CD14-positive monocyte (primary cell): ENCODE measurements at regions not wholly inside any gene's neighbourhood (a gene's known extent, or its start where the extent isn't known, plus 50 kb on each side); places are given as distances from the start of the nearest gene placed in this dataset.
A peak's percentile ranks its signal among the peaks of the same experiment; 100 is the strongest.

Experiments
- DNase-seq, 3 donors: peaks; one replicate each; pipeline ENCODE4 v3.0.0-alpha.2; 2011 to 2022
- H2AFZ ChIP-seq: 2 replicates; pipeline ENCODE4 v1.6.0; 2012; ENCODE audit warnings: mild to moderate bottlenecking, low read depth, low read length, inconsistent platforms; ENCODE audit not compliant: insufficient read depth, poor library complexity, severe bottlenecking
- H3K27ac ChIP-seq, 2 donors: 1 replicate in 1 of 2; 2 replicates in 1 of 2; pipeline ENCODE4 v1.5.1; 2012 to 2013; ENCODE audit warnings: low read length in 2 of 2, control low read depth in 1 of 2, inconsistent platforms in 1 of 2, low read depth in 1 of 2, mild to moderate bottlenecking in 1 of 2
- H3K27me3 ChIP-seq, 2 donors: one replicate each; pipeline versions ENCODE4 v1.6.0 to v1.6.1; 2011 to 2013; ENCODE audit warnings: low read length in 2 of 2; ENCODE audit not compliant: control insufficient read depth in 2 of 2, insufficient read depth in 2 of 2
- H3K36me3 ChIP-seq, 2 donors: replicated peaks in 1 of 2; 1 replicate in 1 of 2; 2 replicates in 1 of 2; pipeline versions ENCODE4 v1.5.1 to v1.6.1; 2012 to 2013; ENCODE audit warnings: low read length in 2 of 2, control low read depth in 1 of 2, inconsistent platforms in 1 of 2, mild to moderate bottlenecking in 1 of 2; ENCODE audit not compliant: insufficient read depth in 2 of 2, control insufficient read depth in 1 of 2
- H3K4me1 ChIP-seq, 2 donors: 1 replicate in 1 of 2; 2 replicates in 1 of 2; pipeline versions ENCODE4 v1.5.1 to v1.6.1; 2012 to 2013; ENCODE audit warnings: low read length in 2 of 2, control low read depth in 1 of 2, inconsistent platforms in 1 of 2, mild to moderate bottlenecking in 1 of 2, moderate library complexity in 1 of 2; ENCODE audit not compliant: insufficient read depth in 2 of 2, control insufficient read depth in 1 of 2
- H3K4me2 ChIP-seq: replicated peaks from 2 replicates; pipeline ENCODE3; 2012; ENCODE audit warnings: low read length, moderate library complexity, mild to moderate bottlenecking; ENCODE audit not compliant: poor library complexity, severe bottlenecking; ENCODE audit errors: extremely low read depth
- H3K4me3 ChIP-seq, 3 experiments: fragments of 200-600 bp in 1 of 3; sonication (generic) in 1 of 3; replicated peaks in 1 of 3; 1 replicate in 2 of 3; 2 replicates in 1 of 3; pipeline ENCODE4 v1.5.1; 2011 to 2013; ENCODE audit warnings: low read length in 3 of 3, mild to moderate bottlenecking in 3 of 3, control low read depth in 2 of 3, low read depth in 2 of 3, inconsistent platforms in 1 of 3, moderate library complexity in 1 of 3
- H3K79me2 ChIP-seq: 2 replicates; pipeline ENCODE4 v1.6.0; 2012; ENCODE audit warnings: mild to moderate bottlenecking, control low read depth, inconsistent platforms, low read length, moderate library complexity; ENCODE audit not compliant: insufficient read depth
- H3K9ac ChIP-seq: 2 replicates; pipeline ENCODE4 v1.6.0; 2017; ENCODE audit warnings: low read length, mild to moderate bottlenecking; ENCODE audit not compliant: insufficient read depth, poor library complexity, severe bottlenecking
- H3K9me3 ChIP-seq, 2 donors: replicated peaks in 1 of 2; 1 replicate in 1 of 2; 2 replicates in 1 of 2; pipeline versions ENCODE4 v1.5.1 to v1.6.1; 2012 to 2013; ENCODE audit warnings: low read length in 2 of 2, control low read depth in 1 of 2; ENCODE audit not compliant: control insufficient read depth in 1 of 2, insufficient read depth in 1 of 2
- H4K20me1 ChIP-seq: 2 replicates; pipeline ENCODE4 v1.6.0; 2012; ENCODE audit warnings: mild to moderate bottlenecking, low read length, control low read depth, moderate library complexity; ENCODE audit not compliant: insufficient read depth
- H3K27ac Mint-ChIP-seq, 7 donors: one replicate each; pipeline ENCODE4 v1.8.0; 2020; ENCODE audit warnings: mild to moderate bottlenecking in 7 of 7, mixed read lengths in 7 of 7, moderate library complexity in 6 of 7, inconsistent platforms in 2 of 7
- H3K27me3 Mint-ChIP-seq, 3 donors: one replicate each; pipeline ENCODE4 v1.8.0; 2021 to 2022; ENCODE audit warnings: low read depth in 3 of 3, mild to moderate bottlenecking in 3 of 3, mixed read lengths in 3 of 3, moderate library complexity in 3 of 3, inconsistent platforms in 1 of 3
- H3K36me3 Mint-ChIP-seq, 2 donors: one replicate each; pipeline ENCODE4 v1.8.0; 2020; ENCODE audit warnings: mixed read lengths in 2 of 2, inconsistent platforms in 1 of 2, mild to moderate bottlenecking in 1 of 2
- H3K4me1 Mint-ChIP-seq: one replicate; pipeline ENCODE4 v1.8.0; 2020; ENCODE audit warnings: mild to moderate bottlenecking, mixed read lengths
- H3K4me3 Mint-ChIP-seq, 2 donors: one replicate each; pipeline ENCODE4 v1.8.0; 2020; ENCODE audit warnings: mild to moderate bottlenecking in 2 of 2, mixed read lengths in 2 of 2, moderate library complexity in 1 of 2
- H3K9me3 Mint-ChIP-seq, 7 donors: one replicate each; pipeline ENCODE4 v1.8.0; 2020 to 2022; ENCODE audit warnings: mixed read lengths in 7 of 7, mild to moderate bottlenecking in 6 of 7, moderate library complexity in 6 of 7, inconsistent platforms in 2 of 7
- CTCF ChIP-seq: fragments of 200-600 bp; IDR thresholded peaks from one replicate; pipeline ENCODE4 v1.8.0; 2022; ENCODE audit warnings: antibody characterized with exemption, mild to moderate bottlenecking
- WGBS: methylation state at CpG from one replicate; pipeline ENCODE4 v1.1.5; 2013; ENCODE audit warnings: missing lambda C conversion rate; ENCODE audit not compliant: insufficient coverage; 5-methylcytosine and 5-hydroxymethylcytosine counted together
- intact Hi-C, 2 donors: fragments of 100-400 bp; cut with micrococcal nuclease; formaldehyde crosslinking; loops; one replicate each; pipeline versions ENCODE4 v1.15.0 to v1.15.1; 2023

GRCh38 chr1:94738371-94738770 lies 81.8 kb upstream of the SLC44A3 start:
- Histone ChIP-seq H3K4me1 (peaks cover 39 to 51% of the 10 kb centered on the region in 2 donors), H3K27me3 (no peaks in the 10 kb centered on the region), H4K20me1 (no peaks in the 10 kb centered on the region), H3K9ac (no peak overlapping the region), H3K4me3 (no peak overlapping the region), H3K27ac (no peak overlapping the region), H3K9me3 (no peaks in the 10 kb centered on the region), H3K4me2 (no peak overlapping the region), H3K79me2 (no peaks in the 10 kb centered on the region), H3K36me3 (no peaks in the 10 kb centered on the region), H2AFZ (no peak overlapping the region)
- Mint-ChIP-seq H3K27ac (no peak overlapping the region), H3K4me3 (no peak overlapping the region), H3K36me3 (no peaks in the 10 kb centered on the region), H3K27me3 (no peaks in the 10 kb centered on the region), H3K4me1 (peaks cover 63% of the 10 kb centered on the region), H3K9me3 (peaks cover 0 to 2% (median 0%) of the 10 kb centered on the region in 7 donors)
- no CpG with 5 or more reads among the region's 3 CpGs for WGBS
- intact Hi-C loops: no loop called here
- TF ChIP-seq CTCF: no peak
- no peak for DNase-seq

- Mint-ChIP-seq H3K4me3 (peak overlapping the region in 1 of 2 donors; percentile 48), H3K36me3 (no peaks in the 10 kb centered on the region), H3K27me3 (no peaks in the 10 kb centered on the region), H3K9me3 (peaks cover 0 to 2% (median 0%) of the 10 kb centered on the region in 7 donors), H3K27ac (peak overlapping the region in 3 of 7 donors; percentile 2 to 18 (median 13)), H3K4me1 (peaks cover 57% of the 10 kb centered on the region)
- Histone ChIP-seq H3K36me3 (no peaks in the 10 kb centered on the region), H3K27me3 (no peaks in the 10 kb centered on the region), H2AFZ (no peak overlapping the region), H3K9ac (no peak overlapping the region), H3K27ac (no peak overlapping the region), H4K20me1 (no peaks in the 10 kb centered on the region), H3K79me2 (no peaks in the 10 kb centered on the region), H3K4me1 (peaks cover 38 to 48% of the 10 kb centered on the region in 2 donors), H3K4me2 (no peak overlapping the region), H3K9me3 (no peaks in the 10 kb centered on the region), H3K4me3 (no peak overlapping the region)
- intact Hi-C loops: no loop called here
- DNase-seq: peak in 2 of 3 donors; percentile 29 to 35
- TF ChIP-seq CTCF: no peak
- WGBS: 53% methylated on average over 4 of the region's 5 CpGs
Observed at GRCh38 chr1:94737124-94737998, 82.8 kb upstream of the SLC44A3 start.
